Right cardiac atrium (tissue), 5 donors: ENCODE measurements at regions not wholly inside any gene's neighbourhood (a gene's known extent, or its start where the extent isn't known, plus 50 kb on each side); places are given as distances from the start of the nearest gene placed in this dataset.
"Not testable (repeated sequence)": the region's sequence is repeated elsewhere in the genome, so short reads cannot be mapped to it uniquely, and the experiment has no call there.

ENCODE experiments used
- ATAC-seq, 2 donors: fragments of 200-7000 bp; cut with Tn5 transposase; one replicate each; pipeline versions ENCODE4 v1.8.0 to v1.9.1; 2020; ENCODE audit warnings: moderate library complexity in 2 of 2, mild to moderate bottlenecking in 1 of 2
- DNase-seq, 3 donors: peaks; one replicate each; pipeline ENCODE4 v3.0.0-alpha.2; 2020
- H3K27ac ChIP-seq: one replicate; pipeline ENCODE4 v1.5.1; 2013; ENCODE audit warnings: mild to moderate bottlenecking, low read length, control low read depth, moderate library complexity
- H3K27me3 ChIP-seq: one replicate; pipeline ENCODE4 v1.6.1; 2013; ENCODE audit not compliant: control insufficient read depth, insufficient read depth
- H3K4me1 ChIP-seq: one replicate; pipeline ENCODE4 v1.6.1; 2013; ENCODE audit warnings: low read length; ENCODE audit not compliant: control insufficient read depth, insufficient read depth
- H3K4me3 ChIP-seq: one replicate; pipeline ENCODE4 v1.5.1; 2013; ENCODE audit warnings: low read length, control low read depth
- H3K9me3 ChIP-seq: one replicate; pipeline ENCODE4 v1.6.1; 2013; ENCODE audit warnings: low read length; ENCODE audit not compliant: control insufficient read depth
- WGBS: extraction: QIAGEN DNeasy Blood & Tissue Kit; methylation state at CpG from one replicate; pipeline ENCODE4 v1.1.7; 2013; 5-methylcytosine and 5-hydroxymethylcytosine counted together
- intact Hi-C, 4 donors: fragments of 100-400 bp; cut with DNase I; formaldehyde crosslinking; loops; one replicate each; pipeline versions ENCODE4 v1.11.0 to v1.14.0; 2022 to 2023
- donor health status: healthy with polysubstance abuse.
- donor health status: DM: no; HTN: yes; CAD: no.
- donor health status: DM: no; HTN: no; CAD: no.
- donor health status: DM: no; HTN: yes; CAD: no; lungs with severe emphysema.
- donor health status: DM: yes; HTN: yes; CAD: no.

- WGBS = 48% methylated on average over 3 of the region's 3 CpGs
- no peak overlapping the region for H3K27ac ChIP-seq
These were observed 764.1 kb upstream of the NXPH2 start for GRCh38 chr2:139544186-139544851.

GRCh38 chr2:139538332-139539020 is 758.3 kb upstream of the NXPH2 start:
- intact Hi-C loops, H3K4me3 ChIP-seq, H3K9me3 ChIP-seq, H3K4me1 ChIP-seq, H3K27ac ChIP-seq, H3K27me3 ChIP-seq, DNase-seq, ATAC-seq: not testable (repeated sequence)
- WGBS = 93% methylated on average over 21 of the region's 21 CpGs

More at GRCh38 chr2:139544186-139544851, 764.1 kb upstream of the NXPH2 start:
- intact Hi-C loops = no loop called here
- no peak overlapping the region for H3K4me3 ChIP-seq
- no peaks in the 10 kb centered on the region for H3K9me3 ChIP-seq
- no peak for ATAC-seq
- no peaks in the 10 kb centered on the region for H3K27me3 ChIP-seq
- no peak for DNase-seq
- H3K4me1 ChIP-seq = no peaks in the 10 kb centered on the region

- ATAC-seq = no peak
- no peaks in the 10 kb centered on the region for H3K27me3 ChIP-seq
- no peaks in the 10 kb centered on the region for H3K9me3 ChIP-seq
- no peak for DNase-seq
- WGBS = 29% methylated on average over 3 of the region's 3 CpGs
- H3K4me3 ChIP-seq = no peak overlapping the region
- intact Hi-C loops = no loop called here
- H3K4me1 ChIP-seq = no peaks in the 10 kb centered on the region
- H3K27ac ChIP-seq = no peak overlapping the region
These were observed 748.9 kb upstream of the NXPH2 start for GRCh38 chr2:139529080-139529479.

GRCh38 chr2:139526781-139527180 is 746.6 kb upstream of the NXPH2 start:
- H3K27ac ChIP-seq = no peak overlapping the region
- 63% methylated on average over 1 of the region's 1 CpG for WGBS
- intact Hi-C loops = no loop called here
- H3K27me3 ChIP-seq = no peaks in the 10 kb centered on the region
- no peaks in the 10 kb centered on the region for H3K4me1 ChIP-seq
- DNase-seq (no peak), ATAC-seq (no peak)
- no peaks in the 10 kb centered on the region for H3K9me3 ChIP-seq
- no peak overlapping the region for H3K4me3 ChIP-seq

- DNase-seq (no peak), ATAC-seq (no peak)
- WGBS = 79% methylated on average over 5 of the region's 5 CpGs
- Histone ChIP-seq H3K27me3 (no peaks in the 10 kb centered on the region), H3K4me1 (no peaks in the 10 kb centered on the region), H3K4me3 (no peak overlapping the region), H3K27ac (no peak overlapping the region), H3K9me3 (no peaks in the 10 kb centered on the region)
- intact Hi-C loops = no loop called here
These were observed 738.1 kb upstream of the NXPH2 start for GRCh38 chr2:139518321-139518720.

- H3K27me3 ChIP-seq = no peaks in the 10 kb centered on the region
- H3K9me3 ChIP-seq = no peaks in the 10 kb centered on the region
- H3K4me1 ChIP-seq = no peaks in the 10 kb centered on the region
- intact Hi-C loops = no loop called here
- ATAC-seq (no peak), DNase-seq (no peak)
- H3K27ac ChIP-seq = no peak overlapping the region
- 53% methylated on average over 5 of the region's 5 CpGs for WGBS
- H3K4me3 ChIP-seq = no peak overlapping the region
These were observed 734.8 kb upstream of the NXPH2 start for GRCh38 chr2:139514951-139515350.

GRCh38 chr2:139495851-139496250 is 715.7 kb upstream of the NXPH2 start:
- Histone ChIP-seq H3K9me3 (no peaks in the 10 kb centered on the region), H3K27me3 (no peaks in the 10 kb centered on the region), H3K4me1 (no peaks in the 10 kb centered on the region), H3K4me3 (no peak overlapping the region), H3K27ac (no peak overlapping the region)
- WGBS = 73% methylated on average over 3 of the region's 3 CpGs
- intact Hi-C loops = no loop called here
- no peak for DNase-seq
- no peak for ATAC-seq

- 76% methylated on average over 1 of the region's 1 CpG for WGBS
- Histone ChIP-seq H3K27ac (no peak overlapping the region), H3K4me3 (no peak overlapping the region), H3K27me3 (no peaks in the 10 kb centered on the region), H3K9me3 (no peaks in the 10 kb centered on the region), H3K4me1 (no peaks in the 10 kb centered on the region)
- ATAC-seq (no peak), DNase-seq (no peak)
- intact Hi-C loops = no loop called here
These were observed 712.0 kb upstream of the NXPH2 start for GRCh38 chr2:139492131-139492680.

GRCh38 chr2:139480161-139480650 is 700.0 kb upstream of the NXPH2 start:
- intact Hi-C loops = no loop called here
- DNase-seq (no peak), ATAC-seq (no peak)
- Histone ChIP-seq H3K27me3 (no peaks in the 10 kb centered on the region), H3K9me3 (no peaks in the 10 kb centered on the region), H3K27ac (no peak overlapping the region), H3K4me3 (no peak overlapping the region), H3K4me1 (no peaks in the 10 kb centered on the region)
- 72% methylated on average over 3 of the region's 3 CpGs for WGBS

GRCh38 chr2:139478165-139478914 is 698.1 kb upstream of the NXPH2 start:
- DNase-seq = no peak
- Histone ChIP-seq H3K9me3 (no peaks in the 10 kb centered on the region), H3K4me1 (no peaks in the 10 kb centered on the region), H3K4me3 (no peak overlapping the region), H3K27me3 (no peaks in the 10 kb centered on the region), H3K27ac (no peak overlapping the region)
- no peak for ATAC-seq
- WGBS = 55% methylated on average over 3 of the region's 3 CpGs
- intact Hi-C loops = no loop called here

- DNase-seq = no peak
- H3K4me3 ChIP-seq = no peak overlapping the region
- intact Hi-C loops = no loop called here
- no peak for ATAC-seq
- no peaks in the 10 kb centered on the region for H3K9me3 ChIP-seq
- no peaks in the 10 kb centered on the region for H3K4me1 ChIP-seq
- no peaks in the 10 kb centered on the region for H3K27me3 ChIP-seq
- no peak overlapping the region for H3K27ac ChIP-seq
- WGBS = 92% methylated on average over 8 of the region's 8 CpGs
These were observed 697.4 kb upstream of the NXPH2 start for GRCh38 chr2:139477618-139478017.
